Chondrocyte (in vitro differentiated cells): ENCODE measurements at regions not wholly inside any gene's neighbourhood (a gene's known extent, or its start where the extent isn't known, plus 50 kb on each side); places are given as distances from the start of the nearest gene placed in this dataset.

Experiments used
- DNase-seq: peaks from one replicate; pipeline ENCODE4 v3.0.0; 2021; ENCODE audit warnings: mixed read lengths, low spot score
- H3K27ac Mint-ChIP-seq: one replicate; pipeline ENCODE4 v1.8.0; 2021; ENCODE audit warnings: mild to moderate bottlenecking, moderate library complexity, mixed read lengths; ENCODE audit not compliant: unreplicated experiment
- H3K27me3 Mint-ChIP-seq: 2 replicates; pipeline ENCODE4 v1.8.0; 2021; ENCODE audit warnings: low read depth, mixed read lengths
- H3K36me3 Mint-ChIP-seq: 2 replicates; pipeline ENCODE4 v1.8.0; 2021; ENCODE audit warnings: low read depth, mixed read lengths
- H3K4me1 Mint-ChIP-seq: 2 replicates; pipeline ENCODE4 v1.8.0; 2021; ENCODE audit warnings: low read depth, mild to moderate bottlenecking, mixed read lengths
- H3K4me3 Mint-ChIP-seq: one replicate; pipeline ENCODE4 v1.8.0; 2021; ENCODE audit warnings: mild to moderate bottlenecking, moderate library complexity, mixed read lengths; ENCODE audit not compliant: unreplicated experiment
- H3K9me3 Mint-ChIP-seq: 2 replicates; pipeline ENCODE4 v1.8.0; 2021; ENCODE audit warnings: low read depth, mixed read lengths
- CTCF ChIP-seq: fragments of 200-600 bp; sonication (generic); IDR thresholded peaks from 2 replicates; pipeline ENCODE4 v1.5.0; 2021; ENCODE audit warnings: antibody characterized with exemption, mild to moderate bottlenecking, moderate library complexity

GRCh38 chr4:18194278-18194677, 172.7 kb upstream of the LCORL start:
- H3K4me1 Mint-ChIP-seq = no peaks in the 10 kb centered on the region
- H3K27me3 Mint-ChIP-seq = no peaks in the 10 kb centered on the region
- no peaks in the 10 kb centered on the region for H3K36me3 Mint-ChIP-seq
- H3K27ac Mint-ChIP-seq = no peak overlapping the region
- no peaks in the 10 kb centered on the region for H3K9me3 Mint-ChIP-seq
- no peak overlapping the region for H3K4me3 Mint-ChIP-seq
- no peak for TF ChIP-seq CTCF
- DNase-seq = no peak

GRCh38 chr4:18192901-18193300, 171.3 kb upstream of the LCORL start:
- no peaks in the 10 kb centered on the region for H3K4me1 Mint-ChIP-seq
- no peak overlapping the region for H3K27ac Mint-ChIP-seq
- no peak for TF ChIP-seq CTCF
- no peak overlapping the region for H3K4me3 Mint-ChIP-seq
- H3K9me3 Mint-ChIP-seq = no peaks in the 10 kb centered on the region
- DNase-seq = no peak
- H3K27me3 Mint-ChIP-seq = peaks cover 3% of the 10 kb centered on the region
- H3K36me3 Mint-ChIP-seq = no peaks in the 10 kb centered on the region

- peaks cover 13% of the 10 kb centered on the region for H3K27me3 Mint-ChIP-seq
- DNase-seq = no peak
- H3K4me3 Mint-ChIP-seq = no peak overlapping the region
- no peaks in the 10 kb centered on the region for H3K9me3 Mint-ChIP-seq
- H3K4me1 Mint-ChIP-seq = no peaks in the 10 kb centered on the region
- TF ChIP-seq CTCF = no peak
- H3K27ac Mint-ChIP-seq = no peak overlapping the region
- H3K36me3 Mint-ChIP-seq = no peaks in the 10 kb centered on the region
Observed at GRCh38 chr4:18185491-18185890, 163.9 kb upstream of the LCORL start.

GRCh38 chr4:18180892-18181291, 159.3 kb upstream of the LCORL start:
- no peak for TF ChIP-seq CTCF
- Mint-ChIP-seq H3K9me3 (peaks cover 2% of the 10 kb centered on the region), H3K36me3 (no peaks in the 10 kb centered on the region), H3K27me3 (peaks cover 4% of the 10 kb centered on the region), H3K4me1 (no peaks in the 10 kb centered on the region), H3K27ac (no peak overlapping the region), H3K4me3 (no peak overlapping the region)
- no peak for DNase-seq

- Mint-ChIP-seq H3K36me3 (no peaks in the 10 kb centered on the region), H3K27me3 (peaks cover 4% of the 10 kb centered on the region), H3K4me1 (no peaks in the 10 kb centered on the region), H3K27ac (no peak overlapping the region), H3K9me3 (peaks cover 2% of the 10 kb centered on the region), H3K4me3 (no peak overlapping the region)
- TF ChIP-seq CTCF = no peak
- no peak for DNase-seq
Observed at GRCh38 chr4:18180122-18180521, 158.6 kb upstream of the LCORL start.
